ENCODE measurements at regions not wholly inside any gene's neighbourhood (a gene's known extent, or its start where the extent isn't known, plus 50 kb on each side); places are given as distances from the start of the nearest gene placed in this dataset.
"Not testable (repeated sequence)": the region's sequence is repeated elsewhere in the genome, so short reads cannot be mapped to it uniquely, and the experiment has no call there.

DNA sequence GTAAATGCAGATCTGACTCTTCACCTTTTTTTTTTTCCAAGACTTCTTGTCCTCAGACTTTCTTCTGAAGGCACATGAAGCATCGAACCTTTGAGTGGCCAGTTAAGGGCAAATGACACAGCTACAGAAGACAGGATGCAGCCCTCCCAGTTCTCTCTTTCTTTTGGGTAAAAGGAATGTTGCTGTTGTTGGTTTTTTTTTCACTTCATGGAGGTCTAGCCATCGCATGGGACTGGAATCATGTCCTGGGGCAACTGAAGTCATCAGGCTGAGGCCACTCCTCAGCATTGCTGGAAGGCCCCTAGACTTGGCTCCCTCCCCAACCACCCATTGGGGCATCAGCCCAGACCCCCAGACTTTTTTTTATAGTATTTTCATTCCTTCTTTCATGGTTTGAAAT lies 896.5 kb downstream of the SORCS1 start:
- H3K4me3 ChIP-seq (ENCODE audit: low read depth, low read length): no peak overlapping the region
- TF ChIP-seq, protein P1, sequence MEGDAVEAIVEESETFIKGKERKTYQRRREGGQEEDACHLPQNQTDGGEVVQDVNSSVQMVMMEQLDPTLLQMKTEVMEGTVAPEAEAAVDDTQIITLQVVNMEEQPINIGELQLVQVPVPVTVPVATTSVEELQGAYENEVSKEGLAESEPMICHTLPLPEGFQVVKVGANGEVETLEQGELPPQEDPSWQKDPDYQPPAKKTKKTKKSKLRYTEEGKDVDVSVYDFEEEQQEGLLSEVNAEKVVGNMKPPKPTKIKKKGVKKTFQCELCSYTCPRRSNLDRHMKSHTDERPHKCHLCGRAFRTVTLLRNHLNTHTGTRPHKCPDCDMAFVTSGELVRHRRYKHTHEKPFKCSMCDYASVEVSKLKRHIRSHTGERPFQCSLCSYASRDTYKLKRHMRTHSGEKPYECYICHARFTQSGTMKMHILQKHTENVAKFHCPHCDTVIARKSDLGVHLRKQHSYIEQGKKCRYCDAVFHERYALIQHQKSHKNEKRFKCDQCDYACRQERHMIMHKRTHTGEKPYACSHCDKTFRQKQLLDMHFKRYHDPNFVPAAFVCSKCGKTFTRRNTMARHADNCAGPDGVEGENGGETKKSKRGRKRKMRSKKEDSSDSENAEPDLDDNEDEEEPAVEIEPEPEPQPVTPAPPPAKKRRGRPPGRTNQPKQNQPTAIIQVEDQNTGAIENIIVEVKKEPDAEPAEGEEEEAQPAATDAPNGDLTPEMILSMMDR (IDR thresholded peaks at IDR 0.05; ENCODE audit: borderline replicate concordance, insufficient read depth, low read depth, low read length): no peak

DNA sequence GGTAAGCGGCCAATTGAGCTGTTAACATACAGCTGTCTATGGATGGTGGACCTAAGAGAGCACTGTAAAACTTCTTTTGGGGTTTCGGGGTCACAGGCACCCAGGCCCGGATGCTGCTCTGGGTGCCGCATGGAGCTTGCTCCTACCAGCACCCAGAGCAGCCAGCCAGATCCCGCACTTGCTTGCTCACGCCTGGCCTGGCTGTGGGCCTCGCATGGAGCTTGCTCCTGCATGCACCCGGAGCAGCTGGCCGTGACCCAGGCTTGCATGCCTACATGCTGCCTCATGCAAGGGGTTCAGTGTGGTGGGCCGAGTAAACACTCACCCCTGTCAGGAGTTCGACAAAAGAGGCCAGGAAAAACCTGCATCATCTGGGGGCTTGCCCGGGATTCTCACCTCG lies 896.9 kb downstream of the SORCS1 start:
- H3K4me3 ChIP-seq (ENCODE audit: low read depth, low read length): no peak overlapping the region
- TF ChIP-seq, protein P1 (IDR thresholded peaks at IDR 0.05; ENCODE audit: borderline replicate concordance, insufficient read depth, low read depth, low read length): no peak

- not testable (repeated sequence) for H3K4me3 ChIP-seq (ENCODE audit: low read depth, low read length)
These were observed 907.1 kb downstream of the SORCS1 start for GRCh38 chr10:106257432-106257831.

- H3K4me3 ChIP-seq (ENCODE audit: low read depth, low read length): no peak overlapping the region
These were observed 909.3 kb downstream of the SORCS1 start for GRCh38 chr10:106255111-106255678.

DNA sequence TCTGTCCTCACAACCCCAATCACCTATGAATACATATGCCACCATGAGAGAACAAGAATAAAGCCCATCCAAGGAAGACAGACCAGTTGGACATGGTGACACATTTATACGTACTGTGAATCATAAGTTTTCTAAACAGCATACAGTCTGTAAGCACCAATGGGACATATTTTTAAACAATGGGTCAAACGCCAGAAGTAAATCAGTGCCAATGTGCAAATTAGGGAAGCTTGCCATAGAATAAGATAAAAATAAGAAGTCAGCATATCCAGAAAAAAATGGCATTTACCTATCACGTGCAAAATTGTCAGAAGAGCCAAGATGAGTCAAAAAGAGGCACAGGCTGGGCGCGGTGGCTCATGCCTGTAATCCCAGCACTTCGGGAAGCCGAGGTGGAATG lies 910.4 kb downstream of the SORCS1 start:
- TF ChIP-seq, protein P1 (IDR thresholded peaks at IDR 0.05; ENCODE audit: borderline replicate concordance, insufficient read depth, low read depth, low read length): no peak
- H3K4me3 ChIP-seq (ENCODE audit: low read depth, low read length): no peak overlapping the region

More at GRCh38 chr10:106255111-106255678, 909.3 kb downstream of the SORCS1 start:
- TF ChIP-seq, protein P1 (IDR thresholded peaks at IDR 0.05; ENCODE audit: borderline replicate concordance, insufficient read depth, low read depth, low read length): no peak

GRCh38 chr10:106252541-106252940 lies 912.0 kb downstream of the SORCS1 start:
- H3K4me3 ChIP-seq (ENCODE audit: low read depth, low read length): no peak overlapping the region
- TF ChIP-seq, protein P1 (IDR thresholded peaks at IDR 0.05; ENCODE audit: borderline replicate concordance, insufficient read depth, low read depth, low read length): no peak

- H3K4me3 ChIP-seq (ENCODE audit: low read depth, low read length): no peak overlapping the region
These were observed 912.9 kb downstream of the SORCS1 start for GRCh38 chr10:106251573-106251972.

More at GRCh38 chr10:106251573-106251972, 912.9 kb downstream of the SORCS1 start:
- TF ChIP-seq, protein P1 (IDR thresholded peaks at IDR 0.05; ENCODE audit: borderline replicate concordance, insufficient read depth, low read depth, low read length): no peak

Measured in GM12875 (cell line).